ENCODE measurements at regions not wholly inside any gene's neighbourhood (a gene's known extent, or its start where the extent isn't known, plus 50 kb on each side); places are given as distances from the start of the nearest gene placed in this dataset.

DNA sequence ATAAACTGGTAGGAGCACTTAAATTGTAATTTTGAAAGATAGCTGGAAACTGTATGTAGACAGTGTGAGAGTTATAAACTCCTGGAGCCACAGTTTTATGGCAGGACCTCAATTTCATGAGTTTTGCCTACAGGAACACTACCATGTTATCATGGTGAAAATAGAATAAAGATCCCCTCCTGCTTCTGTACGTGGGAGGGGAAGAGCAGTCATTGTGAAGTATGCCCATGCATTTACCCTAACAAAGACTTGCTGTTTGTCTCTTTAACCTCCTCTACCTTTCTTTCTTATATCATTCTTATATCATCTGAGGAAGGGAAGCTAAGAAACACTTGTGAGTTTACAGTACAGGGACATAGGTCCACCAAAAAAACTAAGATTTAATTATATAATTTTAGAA is 327.0 kb downstream of the PCDH10 start:
- DNase-seq (ENCODE audit: low spot score), result no peak

DNA sequence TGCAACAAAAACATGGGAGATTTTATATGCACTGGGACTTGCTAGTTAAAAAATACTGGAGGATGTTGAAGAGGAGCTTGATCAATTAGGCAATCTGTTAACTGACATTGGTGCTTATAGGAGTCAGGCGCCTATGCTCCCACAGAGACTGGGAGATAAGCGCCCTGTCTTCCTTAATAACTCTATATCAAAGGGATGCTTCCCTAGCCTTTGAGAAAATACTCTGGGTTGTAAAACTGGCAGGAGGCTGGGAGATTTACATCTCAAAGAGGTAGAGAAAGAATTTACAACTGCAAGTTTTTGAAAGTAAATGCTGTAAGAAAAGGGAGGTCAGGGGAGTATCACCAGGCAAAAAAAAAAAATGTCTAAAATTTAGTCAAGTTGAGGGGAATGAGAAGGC is 325.4 kb downstream of the PCDH10 start:
- no peak for DNase-seq (ENCODE audit: low spot score)

DNA sequence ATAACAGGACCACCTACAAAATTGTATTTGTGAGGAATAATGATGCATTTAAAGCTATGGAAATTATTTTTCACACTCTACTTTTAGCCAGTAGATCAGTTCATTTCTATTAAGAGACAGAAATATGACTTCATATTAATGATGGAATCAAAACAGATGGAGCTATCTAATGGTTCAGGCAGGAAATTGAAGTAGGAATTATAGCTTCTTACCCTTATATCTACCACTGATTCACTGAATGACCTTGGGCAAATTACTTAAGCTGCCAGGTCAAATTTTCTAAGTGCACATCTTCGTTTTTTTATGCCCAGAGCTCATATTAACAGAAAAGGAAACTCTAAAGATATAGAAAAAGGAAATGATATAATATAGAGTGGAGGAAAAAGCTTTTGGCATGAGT is 323.1 kb downstream of the PCDH10 start:
- DNase-seq (ENCODE audit: low spot score), result no peak

- no peak for DNase-seq (ENCODE audit: low spot score)
These were observed 318.3 kb downstream of the PCDH10 start for GRCh38 chr4:133467290-133467947.

DNA sequence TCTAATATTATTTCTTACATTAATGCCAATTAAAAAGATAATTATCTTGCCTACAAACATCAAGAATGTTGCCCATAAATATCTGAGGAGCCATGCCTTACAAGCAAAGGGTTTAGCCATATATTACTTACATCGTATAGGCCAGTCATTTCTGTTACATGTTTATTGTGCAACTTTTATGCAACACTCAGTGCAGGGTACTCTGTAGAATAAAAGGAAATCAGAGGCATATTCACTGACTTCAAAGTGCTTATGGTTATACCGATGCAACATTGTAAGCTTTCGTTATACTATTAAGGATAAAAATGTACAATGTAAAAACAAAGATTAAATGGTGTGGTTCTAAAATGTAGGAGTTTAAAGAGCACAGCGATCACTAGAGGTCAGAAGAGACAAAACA is 315.9 kb downstream of the PCDH10 start:
- no peak for DNase-seq (ENCODE audit: low spot score)

GRCh38 chr4:133464311-133464710 is 315.2 kb downstream of the PCDH10 start:
- DNase-seq (ENCODE audit: low spot score), result no peak

GRCh38 chr4:133452678-133453077 is 303.6 kb downstream of the PCDH10 start:
- no peak for DNase-seq (ENCODE audit: low spot score)

DNA sequence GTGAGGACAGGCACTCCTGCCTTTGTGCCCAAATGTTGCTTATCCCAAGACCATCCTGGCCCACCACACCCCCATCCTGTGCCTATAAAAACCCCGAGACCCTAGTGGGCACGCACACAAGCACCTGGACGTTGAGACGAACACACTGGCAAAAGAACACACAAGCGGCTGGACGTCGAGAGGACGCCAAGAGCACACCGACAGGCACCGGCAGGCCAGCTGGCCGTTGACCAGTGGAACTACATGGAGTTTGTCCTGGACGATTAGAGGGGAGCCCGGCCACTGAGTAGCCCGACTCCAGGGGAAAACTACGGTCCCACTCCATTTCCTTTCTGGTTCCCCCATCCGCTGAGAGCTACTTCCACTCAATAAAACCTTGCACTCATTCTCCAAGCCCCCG is 301.7 kb downstream of the PCDH10 start:
- DNase-seq (ENCODE audit: low spot score), result no peak

- peak; percentile 4 for DNase-seq (ENCODE audit: low spot score)
These were observed 291.3 kb downstream of the PCDH10 start for GRCh38 chr4:133440404-133440803.

DNA sequence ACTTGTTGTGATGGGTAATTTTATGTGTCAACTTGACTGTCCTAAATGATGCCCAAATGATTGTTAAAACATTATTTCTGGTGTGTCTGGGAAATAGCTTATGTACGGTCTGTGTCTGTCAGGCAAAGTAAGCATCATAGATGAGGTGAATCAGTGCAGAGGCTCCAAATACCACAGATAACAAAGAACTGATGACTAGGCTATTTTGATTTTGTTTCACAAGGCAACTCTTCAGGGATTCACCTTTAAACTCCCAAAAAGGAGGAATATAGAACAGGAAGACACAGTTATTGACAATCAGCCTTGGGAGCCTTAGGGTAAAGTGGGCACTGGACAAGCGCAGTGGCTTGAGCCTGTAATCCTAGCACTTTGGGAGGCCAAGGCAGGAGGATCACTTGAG is 290.7 kb downstream of the PCDH10 start:
- no peak for DNase-seq (ENCODE audit: low spot score)

GRCh38 chr4:133424605-133425004 is 275.5 kb downstream of the PCDH10 start:
- DNase-seq (ENCODE audit: low spot score), result no peak

- DNase-seq (ENCODE audit: low spot score), result no peak
These were observed 254.8 kb downstream of the PCDH10 start for GRCh38 chr4:133403913-133404312.

GRCh38 chr4:133402616-133403015 is 253.5 kb downstream of the PCDH10 start:
- DNase-seq (ENCODE audit: low spot score), result no peak

DNA sequence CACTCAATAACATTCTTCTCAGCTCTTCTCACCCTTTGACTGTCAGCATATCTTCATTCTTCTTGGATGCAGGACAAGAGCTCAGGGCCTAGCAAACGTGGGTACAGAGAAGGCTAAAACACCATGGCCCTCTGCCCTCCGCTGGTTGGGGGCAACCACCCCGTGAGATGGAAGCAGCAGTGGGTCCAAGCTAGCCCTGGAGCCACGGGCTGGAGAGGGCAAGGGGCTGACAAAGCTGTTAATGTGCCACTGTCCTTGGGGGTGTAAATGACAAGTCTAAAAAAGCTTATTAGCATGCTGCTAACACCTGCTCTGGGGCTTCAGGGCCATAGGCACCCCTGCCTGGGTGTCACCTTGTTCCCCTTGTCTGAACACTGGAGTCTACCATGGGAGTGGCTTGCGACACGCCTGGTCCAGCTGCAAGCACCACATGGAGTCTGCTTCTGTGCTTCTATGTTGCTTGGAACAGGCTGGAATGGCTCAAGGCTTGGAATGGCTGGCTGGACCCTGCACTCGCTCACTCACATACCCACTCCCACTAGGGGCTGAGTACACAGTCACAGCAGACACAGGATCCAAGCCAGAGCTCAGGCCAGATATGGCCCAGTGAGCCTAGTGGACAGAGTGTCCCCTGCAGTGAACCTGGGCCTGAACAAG is 246.0 kb downstream of the PCDH10 start:
- no peak for DNase-seq (ENCODE audit: low spot score)

DNA sequence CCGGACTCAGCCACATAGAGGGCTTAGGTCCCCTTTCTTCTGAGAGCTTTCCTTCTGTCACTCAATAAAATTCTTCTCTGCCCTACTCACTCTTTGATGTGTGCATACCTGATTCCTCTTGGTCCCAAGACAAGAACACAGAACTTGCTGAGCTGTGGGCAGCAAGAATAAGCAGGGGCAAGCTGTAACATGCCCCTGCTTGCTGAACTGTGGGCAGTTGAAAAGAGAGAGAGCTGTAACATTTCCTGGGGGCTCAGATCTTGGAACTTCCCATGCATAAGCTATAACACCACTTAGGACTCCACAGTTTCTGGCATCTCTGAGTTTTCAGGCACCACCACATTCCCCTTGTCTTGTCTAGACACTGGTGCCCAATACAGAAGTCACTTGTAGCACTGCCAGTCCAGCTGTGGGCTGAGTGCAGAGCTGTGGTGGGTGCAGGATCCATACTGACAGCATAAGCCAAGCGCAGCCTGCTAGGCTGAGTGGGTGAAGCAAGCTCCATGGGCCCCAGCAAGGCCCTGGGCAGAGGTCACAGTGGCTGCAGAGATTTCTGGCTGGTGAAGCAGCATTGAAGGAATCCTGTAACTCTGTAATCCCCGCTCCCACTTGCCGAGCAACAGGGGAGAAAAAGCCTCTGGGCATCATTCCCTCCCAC is 241.2 kb downstream of the PCDH10 start:
- no peak for DNase-seq (ENCODE audit: low spot score)

DNA sequence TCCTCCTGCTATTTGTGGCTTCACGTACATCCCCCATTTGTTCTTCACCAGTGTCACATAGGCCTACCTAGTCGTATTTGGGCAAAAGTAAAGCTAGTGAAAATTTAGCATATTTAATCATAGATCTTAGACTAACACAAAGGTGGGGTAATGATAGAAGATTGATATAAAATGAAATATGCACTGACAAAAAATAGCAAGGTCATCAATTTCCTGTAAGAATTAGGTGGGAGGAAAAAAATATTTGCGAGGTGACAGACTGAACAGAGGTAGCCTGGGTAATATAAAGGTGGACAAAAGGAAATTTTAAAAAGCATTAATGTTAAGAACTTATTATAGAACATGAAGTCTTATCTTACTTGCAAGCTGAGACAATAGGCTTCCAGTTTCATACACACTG is 239.9 kb downstream of the PCDH10 start:
- DNase-seq (ENCODE audit: low spot score), result no peak

GRCh38 chr4:133385161-133385954 is 236.3 kb downstream of the PCDH10 start:
- no peak for DNase-seq (ENCODE audit: low spot score)

DNA sequence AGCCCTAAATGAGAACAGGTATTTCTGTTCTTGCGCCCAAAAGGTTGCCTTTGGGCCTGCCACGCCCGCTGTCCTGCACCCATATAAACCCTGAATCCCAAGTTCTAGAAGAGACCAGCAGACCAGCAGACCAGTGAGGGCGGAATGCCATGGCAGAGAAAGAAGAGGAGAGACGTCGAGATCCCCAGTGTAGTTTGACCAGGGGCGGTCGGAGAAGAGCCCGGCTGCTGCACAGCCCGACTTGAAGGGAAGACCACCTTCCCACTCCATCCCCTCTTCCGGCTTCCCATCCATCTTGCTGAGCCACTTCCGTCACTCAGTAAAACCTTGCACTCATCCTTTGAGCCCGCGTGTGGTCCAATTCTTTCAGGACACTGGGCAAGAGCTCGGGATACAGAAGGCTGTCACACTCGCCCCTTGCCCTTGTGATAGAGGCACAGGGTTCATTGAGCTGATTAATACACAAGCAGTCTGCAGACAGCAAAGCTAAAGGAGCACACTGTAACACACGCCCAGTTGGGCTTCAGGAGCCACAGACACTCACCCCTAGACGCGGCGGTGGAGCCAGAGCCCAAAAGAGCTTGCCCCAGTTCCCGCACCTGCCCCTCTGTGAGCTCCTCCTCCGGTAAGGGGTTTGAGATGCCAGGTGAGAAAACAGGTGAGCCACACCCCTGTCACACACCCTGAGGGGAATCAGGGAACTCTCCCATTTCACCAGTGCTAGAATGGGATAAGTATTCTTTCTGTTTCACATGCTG is 230.8 kb downstream of the PCDH10 start:
- DNase-seq (ENCODE audit: low spot score), result no peak

DNA sequence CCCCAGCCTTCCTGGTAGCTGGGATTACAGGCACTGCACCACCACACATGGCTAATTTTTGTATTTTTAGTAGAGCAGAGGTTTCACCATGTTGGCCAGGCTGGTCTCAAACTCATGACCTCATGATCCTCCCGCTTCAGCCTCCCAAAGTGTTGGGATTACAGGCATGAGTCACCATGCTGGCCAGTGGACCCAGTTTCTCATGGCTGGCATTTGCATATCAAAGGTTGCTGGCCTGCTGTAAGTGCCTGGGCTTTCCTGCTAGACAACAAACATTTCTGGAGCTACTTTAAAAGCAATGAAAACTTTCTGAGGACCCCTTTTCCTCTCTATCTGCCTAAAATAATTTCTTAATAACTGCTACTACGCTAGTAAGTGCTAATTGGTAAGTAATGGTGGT is 228.2 kb downstream of the PCDH10 start:
- no peak for DNase-seq (ENCODE audit: low spot score)

DNA sequence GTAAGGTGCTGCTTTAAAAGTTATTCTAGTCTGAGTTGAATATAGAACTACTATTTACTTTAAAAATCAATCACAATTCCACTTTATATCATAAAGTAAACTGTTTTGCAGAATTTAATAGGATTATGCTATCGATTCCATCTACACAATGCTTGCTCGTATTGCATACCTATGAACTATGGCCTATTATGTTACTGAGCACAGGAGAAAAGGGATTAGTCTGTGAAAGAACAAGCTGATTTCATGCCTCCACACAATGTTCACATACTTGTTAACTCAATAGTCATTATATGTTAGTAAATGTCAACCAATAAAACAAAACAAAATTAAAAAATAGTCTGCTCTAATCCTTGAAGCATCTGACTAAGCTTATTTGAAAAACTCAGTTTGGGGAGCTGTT is 223.6 kb downstream of the PCDH10 start:
- DNase-seq (ENCODE audit: low spot score), result no peak

DNA sequence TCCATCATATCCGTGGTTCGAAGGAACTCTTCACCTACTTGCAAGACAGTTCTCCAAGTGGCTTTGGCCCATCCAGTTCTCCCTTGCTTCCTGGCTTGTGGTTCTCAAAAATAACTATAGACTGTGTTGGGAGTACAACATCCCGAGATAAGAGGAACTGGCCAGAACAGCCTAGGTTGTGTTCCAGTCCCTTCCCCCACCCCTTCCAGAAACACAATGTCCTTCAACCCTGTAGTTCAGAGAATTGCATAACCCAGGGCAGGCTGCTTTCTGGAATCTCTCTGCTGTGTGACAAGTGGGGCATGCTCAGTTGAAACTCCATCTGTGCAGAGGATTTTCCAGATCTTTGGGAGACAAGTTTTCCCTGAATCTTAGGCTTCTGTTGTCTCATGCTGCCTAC is 206.5 kb downstream of the PCDH10 start:
- DNase-seq (ENCODE audit: low spot score), result no peak

DNA sequence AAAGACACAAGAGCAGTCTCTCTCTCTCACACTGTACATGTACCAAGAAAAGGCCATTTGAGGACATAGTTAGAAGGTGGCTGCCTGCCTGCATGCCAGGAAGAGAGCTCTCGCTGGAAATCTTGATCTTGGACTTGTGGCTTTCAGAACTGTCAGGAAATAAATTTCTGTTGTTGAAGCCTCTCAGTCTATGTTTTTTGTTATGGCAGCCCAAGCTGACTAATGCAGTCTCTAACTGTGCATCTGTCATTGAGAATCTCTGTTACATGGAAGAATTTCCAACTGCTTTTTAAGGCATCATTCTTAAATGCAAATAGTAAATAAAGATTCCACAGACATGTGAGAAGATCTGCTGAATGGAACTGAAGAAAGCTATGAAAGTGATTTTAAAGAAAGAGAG is 198.3 kb downstream of the PCDH10 start:
- no peak for DNase-seq (ENCODE audit: low spot score)
